Activated CD4-positive, alpha-beta T cell treated with anti-CD3 and anti-CD28 coated beads, Interleukin-2, amount 50 U/mL, for 48 hours (primary cell): ENCODE measurements at regions not wholly inside any gene's neighbourhood (a gene's known extent, or its start where the extent isn't known, plus 50 kb on each side); places are given as distances from the start of the nearest gene placed in this dataset.
"Not testable (repeated sequence)": the region's sequence is repeated elsewhere in the genome, so short reads cannot be mapped to it uniquely, and the experiment has no call there.

Experiments used
- DNase-seq, 2 experiments: peaks; one replicate each; pipeline ENCODE4 v3.0.0-alpha.2; 2020

DNA sequence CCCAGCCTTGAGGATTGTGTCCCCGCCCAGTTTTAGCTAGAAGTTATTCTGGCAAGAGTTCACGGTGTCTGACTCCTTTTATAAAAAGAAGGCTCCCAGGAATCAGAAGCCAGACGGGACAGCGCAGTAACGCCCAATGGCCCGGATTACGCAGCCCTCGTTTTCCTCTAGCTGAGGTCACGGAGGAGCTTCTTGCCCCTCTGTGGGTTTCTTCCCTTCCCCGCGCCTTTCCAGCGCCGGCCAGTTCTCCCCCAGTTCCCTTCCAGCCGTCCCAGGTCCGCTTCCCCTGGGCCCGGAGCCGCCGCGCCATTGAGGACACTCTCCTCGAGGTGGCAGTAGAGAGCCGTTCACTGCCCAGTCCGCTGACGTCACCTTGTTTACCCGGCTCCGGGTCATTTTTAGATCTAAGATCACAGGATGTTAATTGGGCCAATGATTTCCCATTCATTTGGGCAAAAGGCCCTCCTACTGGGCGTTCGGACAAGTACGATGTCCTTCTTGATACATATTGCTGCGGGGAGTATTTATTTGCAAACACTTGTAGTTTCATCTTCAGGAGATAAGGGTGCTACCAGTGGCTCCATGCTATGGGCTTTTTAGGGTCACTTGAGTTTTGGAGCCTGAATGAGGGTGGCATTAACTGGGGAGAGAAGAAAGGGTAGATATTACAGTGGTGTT is 81.5 kb upstream of the PPM1B start:
- peak; percentile 89 to 91 for DNase-seq

DNA sequence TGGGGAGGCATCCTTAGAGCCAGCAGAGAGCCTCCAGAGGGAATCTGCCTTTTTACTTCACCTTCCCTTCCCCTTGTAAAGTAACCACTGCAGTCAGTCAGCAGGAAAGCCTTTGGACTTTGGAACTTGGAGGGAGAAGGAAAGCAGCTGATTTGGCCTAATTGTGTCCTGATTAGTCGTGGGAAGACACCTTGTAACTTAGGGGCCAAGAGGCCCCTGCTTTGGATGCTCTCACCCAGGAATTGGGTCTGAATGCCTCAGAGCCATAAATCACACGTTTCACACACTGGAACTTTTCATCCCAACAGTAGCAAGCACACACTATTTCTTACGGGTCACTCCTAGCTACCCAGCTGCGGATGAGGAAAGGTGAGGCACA is 81.0 kb upstream of the PPM1B start:
- DNase-seq = no peak

DNA sequence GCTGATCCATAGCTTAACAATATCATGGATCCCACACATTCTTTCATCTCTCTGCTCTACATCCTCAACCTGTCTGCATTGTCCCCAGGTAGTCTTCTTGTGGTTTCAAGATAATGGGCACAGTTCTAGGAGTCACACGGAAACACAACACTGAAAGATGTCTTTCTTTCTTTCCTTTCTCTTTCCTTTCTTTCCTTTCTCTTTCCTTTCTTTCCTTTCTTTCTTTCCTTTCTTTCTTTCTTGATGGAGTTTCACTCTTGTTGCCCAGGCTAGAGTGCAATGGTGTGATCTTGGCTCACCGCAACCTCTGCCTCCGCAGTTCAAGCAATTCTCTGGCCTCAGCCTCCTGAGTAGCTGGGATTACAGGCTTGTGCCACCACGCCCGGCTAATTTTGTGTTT is 76.2 kb upstream of the PPM1B start:
- DNase-seq = not testable (repeated sequence)

DNA sequence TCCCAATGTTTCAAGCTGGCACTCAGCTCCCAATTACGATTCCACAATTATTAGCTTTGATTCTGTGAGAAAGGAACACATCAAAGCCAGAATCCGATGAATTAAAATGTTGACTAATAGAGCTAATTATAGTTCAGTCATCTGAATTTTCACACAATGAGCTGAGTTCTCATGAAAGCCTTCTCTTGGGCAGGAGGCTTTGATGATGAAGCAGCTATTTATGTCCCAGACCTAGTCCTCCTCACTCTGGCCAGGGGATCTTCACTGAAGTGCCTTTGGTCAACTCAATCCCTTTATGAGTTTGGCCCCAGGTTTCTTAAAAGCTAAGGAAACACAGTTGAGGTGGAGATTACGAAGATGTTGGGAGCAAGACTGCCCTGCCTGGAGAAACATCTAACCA is 74.7 kb upstream of the PPM1B start:
- DNase-seq = no peak

DNA sequence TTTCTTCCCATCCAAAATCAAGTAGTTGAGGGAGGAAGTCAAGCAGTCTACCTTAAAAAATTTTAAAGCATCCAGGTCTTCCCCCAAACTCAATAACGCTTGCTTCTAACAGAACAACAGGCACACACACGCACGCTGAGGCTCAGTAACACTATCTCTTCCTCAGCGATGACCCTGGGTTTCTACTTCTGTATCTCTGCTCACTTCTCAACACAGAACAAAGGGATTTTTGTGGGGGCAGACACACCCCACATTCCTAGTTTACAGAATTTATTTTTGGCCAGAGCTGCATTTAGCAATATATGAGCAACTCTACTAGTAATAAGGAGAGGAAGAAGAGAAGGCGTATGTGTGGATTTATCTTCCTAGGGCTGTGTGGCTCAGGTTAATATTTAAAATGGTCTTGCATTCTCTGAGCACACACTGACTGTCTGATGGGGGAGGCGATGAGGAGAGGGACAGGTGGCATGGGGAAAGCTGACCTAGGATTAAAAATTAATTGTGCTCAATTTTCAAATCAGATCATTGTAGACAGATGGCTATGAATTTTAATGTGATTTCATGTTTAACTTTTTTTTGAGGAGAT is 71.3 kb upstream of the PPM1B start:
- no peak for DNase-seq

DNA sequence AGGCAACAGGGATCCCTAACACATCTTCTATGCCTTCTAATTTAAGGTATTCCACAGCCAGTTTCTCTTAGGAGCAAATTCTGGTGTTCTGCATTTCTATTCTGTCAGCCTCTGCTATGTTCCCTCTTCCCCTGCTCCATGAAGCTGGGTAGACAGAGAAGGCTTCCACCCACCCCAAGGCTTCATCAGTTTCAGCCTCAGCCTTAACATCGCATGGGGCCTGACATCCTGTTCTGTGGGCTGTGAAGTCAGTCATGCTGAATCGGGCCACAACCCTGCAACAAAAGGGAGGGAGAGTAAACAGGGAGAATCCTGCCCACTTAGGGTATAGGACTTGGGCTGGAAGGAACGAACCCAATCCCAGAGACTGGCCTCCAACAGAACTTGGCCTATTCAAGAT is 70.6 kb upstream of the PPM1B start:
- DNase-seq = no peak

DNA sequence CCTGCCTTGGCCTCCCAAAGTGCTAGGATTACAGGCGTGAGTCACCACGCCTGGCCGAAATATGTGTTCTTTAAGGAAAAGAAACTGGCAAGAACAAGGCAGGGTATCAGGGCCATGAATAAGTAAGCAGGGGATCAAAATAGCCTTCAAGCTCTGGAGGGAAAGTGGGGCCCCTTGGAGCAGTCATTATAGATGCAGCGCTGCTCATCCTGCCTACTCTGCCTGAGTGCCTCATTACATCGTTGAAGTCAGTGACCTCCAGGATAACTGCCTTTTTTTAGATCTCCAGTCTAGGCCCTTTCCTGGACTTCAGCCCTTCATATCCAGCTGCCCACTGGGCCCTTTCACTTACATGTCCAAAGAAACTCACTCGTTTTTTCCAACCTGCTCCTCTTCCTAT is 69.8 kb upstream of the PPM1B start:
- no peak for DNase-seq

DNA sequence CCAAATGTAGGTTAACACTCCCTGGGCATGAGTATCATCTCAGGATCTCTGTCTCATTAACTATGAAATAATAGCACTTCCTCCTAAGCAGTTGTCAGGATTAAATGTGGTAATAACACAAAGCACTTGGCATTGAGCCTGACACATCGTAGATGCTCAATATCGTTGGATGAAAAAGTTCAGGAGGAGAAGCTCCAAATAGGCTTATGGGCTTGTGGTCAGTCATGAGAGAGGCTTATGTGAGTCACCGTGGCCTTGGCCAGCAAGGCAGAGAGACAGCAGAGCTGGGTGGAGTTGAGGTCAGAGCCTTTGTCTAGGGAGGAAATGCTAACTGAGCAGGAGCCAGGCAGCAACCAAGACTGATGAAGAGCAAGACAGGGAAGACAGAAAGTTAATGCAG is 68.3 kb upstream of the PPM1B start:
- no peak for DNase-seq

DNA sequence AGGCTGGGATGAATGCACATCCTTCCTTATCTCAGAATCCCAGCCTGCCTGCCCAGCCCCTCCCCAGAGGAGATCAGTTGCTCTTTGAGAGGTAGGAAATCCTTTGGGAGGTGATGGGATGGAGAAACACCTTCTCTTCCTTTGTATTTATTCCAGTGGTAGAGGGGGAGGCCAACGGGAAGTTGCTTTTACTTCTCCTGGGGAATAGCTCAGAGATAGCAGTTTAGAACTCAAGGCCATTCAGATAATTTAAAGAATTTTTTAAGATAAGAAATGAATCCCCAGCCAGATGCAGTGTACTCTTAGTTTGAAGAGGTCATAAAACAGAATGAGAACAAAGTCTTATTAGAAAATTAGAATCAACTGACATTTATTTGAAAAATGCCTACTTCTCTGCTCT is 67.4 kb upstream of the PPM1B start:
- no peak for DNase-seq

DNA sequence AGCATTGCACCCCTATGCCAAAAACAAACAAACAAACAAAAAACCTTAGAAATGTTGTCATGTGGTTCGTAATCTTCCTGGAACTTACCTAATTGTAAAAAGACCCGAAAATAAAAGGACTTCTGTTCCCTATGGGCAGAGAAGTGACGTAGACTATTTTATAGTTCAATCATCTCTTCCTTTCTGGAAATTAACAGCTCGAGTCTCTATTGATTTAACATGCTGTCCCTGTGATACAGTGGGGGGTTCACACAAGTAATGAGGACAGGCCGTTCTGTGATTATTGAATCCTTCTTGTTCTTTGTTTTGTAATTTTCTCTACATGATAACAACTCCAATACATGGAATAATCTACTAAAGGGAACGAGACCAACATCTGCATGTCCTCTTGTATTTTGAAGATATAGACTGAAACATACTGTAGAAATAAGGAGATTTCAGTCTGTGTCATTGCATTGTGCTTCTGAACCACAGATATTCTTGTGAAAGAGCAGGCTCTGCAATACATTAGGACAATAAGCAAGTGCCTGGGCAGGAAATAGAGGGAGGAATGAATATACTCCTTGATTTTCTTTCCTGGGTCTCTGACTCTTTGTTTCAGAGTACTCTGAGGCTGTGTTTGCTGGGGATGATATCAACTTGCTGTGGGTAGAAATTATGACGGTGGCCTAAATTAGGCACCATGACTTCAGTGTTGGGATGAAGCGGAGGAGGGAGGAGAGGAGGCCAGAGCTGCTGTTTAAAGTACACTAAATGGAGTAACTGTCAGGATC is 65.7 kb upstream of the PPM1B start:
- DNase-seq = no peak

DNA sequence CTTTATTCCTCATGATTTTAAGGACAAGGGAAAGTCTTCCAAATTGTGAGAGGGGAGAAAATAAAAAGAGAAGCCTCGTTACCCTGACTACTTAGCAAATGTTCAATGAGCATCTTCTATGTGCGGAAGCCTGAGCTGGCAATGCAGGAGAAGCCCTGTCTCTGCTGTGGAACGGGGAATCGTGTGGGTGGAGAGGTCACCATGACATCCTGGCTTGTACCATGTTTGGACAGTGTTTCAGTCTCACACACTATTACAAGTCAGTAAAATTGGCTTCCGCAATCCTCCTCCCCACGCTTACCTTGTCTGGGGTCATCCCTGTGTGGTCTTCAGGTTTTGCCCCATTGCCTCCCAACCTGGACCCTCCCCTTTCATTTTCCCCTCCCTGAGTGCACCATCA is 65.0 kb upstream of the PPM1B start:
- no peak for DNase-seq

DNA sequence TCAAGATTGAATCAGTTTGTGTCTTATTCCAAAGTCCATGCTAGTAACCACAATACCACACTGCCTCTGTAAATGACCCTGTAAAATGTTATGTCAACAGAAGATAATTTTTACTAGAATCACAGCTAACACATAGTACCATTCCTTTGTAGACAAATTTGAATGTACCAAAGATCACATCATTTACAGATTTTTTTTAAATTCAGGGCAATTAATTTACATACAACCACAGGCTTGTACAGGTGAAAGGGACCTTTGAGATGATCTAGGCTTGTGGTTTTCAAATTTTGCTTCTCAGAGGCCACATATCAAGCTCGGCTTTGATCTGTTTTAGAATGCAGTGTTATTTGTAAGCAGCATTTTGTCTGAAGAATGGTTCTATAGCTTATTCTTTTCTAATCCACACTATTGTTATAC is 63.8 kb upstream of the PPM1B start:
- no peak for DNase-seq

DNA sequence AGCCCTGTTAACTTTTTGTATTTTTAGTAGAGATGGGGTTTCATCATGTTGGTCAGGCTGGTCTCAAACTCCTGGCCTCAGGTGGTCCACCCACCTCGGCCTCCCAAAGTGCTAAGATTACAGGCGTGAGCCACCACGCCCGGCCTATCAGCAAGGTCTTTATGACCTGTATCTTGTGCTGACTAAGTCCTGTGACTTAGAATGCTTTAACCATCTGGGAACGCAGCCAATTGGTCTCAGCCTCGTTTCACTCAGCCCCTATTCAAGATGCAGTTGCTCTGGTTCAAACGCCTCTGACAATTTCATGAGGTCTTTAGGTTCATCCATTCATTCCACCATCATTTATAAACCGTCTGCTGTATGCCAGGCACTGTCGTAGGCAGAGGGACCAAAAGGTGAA is 62.2 kb upstream of the PPM1B start:
- not testable (repeated sequence) for DNase-seq

DNA sequence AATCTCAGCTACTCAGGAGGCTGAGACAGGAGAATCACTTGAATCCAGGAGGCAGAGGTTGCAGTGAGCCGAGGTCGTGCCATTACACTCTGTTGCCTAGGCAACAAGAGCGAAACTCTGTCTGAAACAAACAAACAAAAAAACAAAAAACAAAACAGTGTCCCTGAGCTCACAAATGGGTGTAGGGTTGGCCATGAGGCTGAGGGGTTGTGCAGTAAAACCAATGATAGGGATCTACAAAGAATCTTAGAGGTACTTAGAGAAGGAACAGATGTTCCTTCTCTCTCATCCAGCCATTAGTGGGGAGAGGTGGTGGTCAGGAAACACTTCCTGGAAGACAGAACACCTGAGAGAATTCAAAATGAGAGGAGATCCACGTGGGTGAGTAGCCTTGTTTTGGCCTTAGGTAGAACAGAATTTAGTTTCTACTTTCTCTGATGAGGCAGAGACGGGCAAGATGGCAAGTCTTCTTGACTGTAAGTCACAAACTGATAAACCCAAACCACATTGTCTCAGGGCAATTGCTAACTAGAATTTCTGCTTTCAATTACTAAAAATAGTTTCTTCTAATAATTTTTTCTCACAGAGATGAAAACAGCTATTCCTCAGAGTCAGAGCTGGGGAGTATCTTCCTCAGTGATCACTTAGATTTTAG is 61.5 kb upstream of the PPM1B start:
- no peak for DNase-seq

DNA sequence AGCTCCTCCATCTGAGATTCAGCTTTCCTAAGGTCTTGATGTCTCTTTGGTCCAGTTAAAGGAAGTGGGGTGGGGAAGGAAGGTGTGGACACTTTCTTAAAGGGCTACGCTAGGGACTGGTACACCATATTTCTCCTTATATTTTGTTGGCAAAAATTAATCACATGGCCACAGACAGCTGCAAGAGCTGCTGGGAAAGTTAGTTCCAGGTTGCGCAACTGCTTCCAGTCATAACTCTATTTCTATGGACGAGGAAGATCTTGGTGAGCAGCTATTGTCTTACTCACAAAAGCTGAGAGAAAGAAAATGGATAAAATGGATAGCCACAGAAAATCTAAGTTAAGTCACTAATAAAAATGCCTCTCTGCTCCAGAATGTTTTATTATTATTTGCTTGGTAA is 60.7 kb upstream of the PPM1B start:
- DNase-seq = no peak

DNA sequence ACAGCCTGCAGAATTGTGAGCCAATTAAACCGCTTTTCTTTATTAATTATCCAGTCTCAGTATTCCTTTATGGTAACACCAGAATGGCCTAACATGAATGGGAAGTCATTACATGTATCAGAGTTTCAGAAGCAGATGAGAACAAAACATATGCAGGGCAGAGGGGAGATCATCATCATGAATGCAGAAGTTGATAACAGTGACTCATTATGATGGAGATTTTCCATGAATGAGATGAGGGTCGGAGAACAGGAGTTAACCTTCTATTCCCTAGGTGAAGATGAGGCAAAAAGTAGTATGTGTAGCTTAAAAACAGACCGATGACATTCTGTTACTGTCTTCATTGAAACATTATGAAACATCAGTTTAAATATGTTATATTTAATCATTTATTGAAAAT is 59.5 kb upstream of the PPM1B start:
- DNase-seq = no peak

DNA sequence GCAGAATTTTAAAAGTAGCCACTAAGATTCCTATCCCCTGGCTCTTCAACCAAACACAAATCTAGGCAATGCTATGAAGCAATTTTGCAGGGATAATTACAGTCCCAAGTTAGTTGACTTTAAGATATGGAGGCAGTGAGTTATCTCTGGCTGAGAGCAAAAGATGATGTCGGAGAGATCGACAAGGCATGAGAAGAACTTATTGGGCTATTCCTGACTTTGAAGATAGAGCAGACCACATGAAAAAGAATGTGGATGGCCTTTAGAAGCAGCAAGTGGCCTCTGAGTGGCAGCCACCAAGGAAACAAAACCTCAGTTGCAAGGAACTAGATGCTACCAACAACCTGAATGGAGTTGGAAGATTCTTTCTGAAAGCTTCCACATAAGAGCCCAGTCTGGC is 58.2 kb upstream of the PPM1B start:
- DNase-seq = no peak

DNA sequence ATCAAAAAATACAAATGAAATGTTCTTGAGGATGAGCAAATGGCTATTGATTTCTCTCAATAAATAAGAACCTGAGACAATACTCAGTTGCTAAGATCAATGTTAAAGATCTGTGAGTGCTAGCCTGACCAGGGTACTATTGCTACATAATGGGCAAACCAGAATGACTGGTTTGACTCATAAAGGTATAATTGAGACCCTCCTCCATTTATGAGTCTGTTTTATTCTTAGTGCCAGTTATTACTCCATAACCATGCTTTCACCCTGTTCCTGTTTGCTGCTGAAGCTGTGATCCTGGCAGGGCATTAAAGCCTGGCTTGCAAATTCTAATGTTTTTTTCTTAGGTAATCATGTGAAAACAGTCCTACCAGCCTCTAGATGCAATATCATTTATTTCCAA is 56.6 kb upstream of the PPM1B start:
- no peak for DNase-seq

DNA sequence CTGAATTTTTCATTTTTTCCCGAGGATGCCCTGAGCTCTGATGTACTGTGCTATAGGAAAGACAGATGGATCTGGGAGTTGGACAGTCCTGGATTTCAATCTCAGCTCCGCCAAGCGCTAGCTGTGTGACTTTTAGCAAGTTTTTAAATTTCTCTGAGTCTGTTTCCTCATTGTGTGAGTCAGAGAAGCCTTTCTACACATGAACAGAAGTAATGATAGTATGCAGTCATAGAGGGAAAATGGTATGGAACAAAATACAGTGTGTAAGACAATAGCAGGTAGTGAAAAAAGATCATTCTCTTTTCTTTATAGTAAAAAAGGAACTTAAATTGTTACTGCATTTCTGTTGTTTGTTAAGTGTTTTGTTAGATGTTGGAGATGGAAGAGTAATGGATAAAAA is 52.4 kb upstream of the PPM1B start:
- no peak for DNase-seq

DNA sequence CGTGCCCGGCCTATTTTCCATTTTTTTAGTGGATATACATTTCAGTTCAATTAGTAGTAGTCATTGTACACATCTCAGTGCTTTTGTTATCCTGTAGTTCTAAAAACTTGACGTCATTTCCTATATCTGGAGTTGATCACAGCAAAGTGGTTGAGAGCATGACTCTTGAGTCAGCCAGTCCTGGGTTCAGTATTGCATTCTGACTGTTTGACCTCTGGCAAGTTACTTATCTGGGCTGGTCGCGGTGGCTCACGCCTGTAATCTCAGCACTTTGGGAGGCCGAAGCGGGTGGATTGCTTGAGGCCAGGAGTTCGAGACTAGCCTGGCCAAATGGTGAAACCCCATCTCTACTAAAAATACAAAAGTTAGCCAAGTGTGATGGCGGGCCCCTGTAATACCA is 50.4 kb upstream of the PPM1B start:
- DNase-seq = peak; percentile 24 to 43
